ENCODE measurements at regions not wholly inside any gene's neighbourhood (a gene's known extent, or its start where the extent isn't known, plus 50 kb on each side); places are given as distances from the start of the nearest gene placed in this dataset.

GRCh38 chr6:43919774-43920173 lies 149.8 kb downstream of the VEGFA start:
- TF ChIP-seq BHLHE40 (IDR thresholded peaks at IDR 0.05; ENCODE audit: low read length) (no peak), FOXA3 (CRISPR knock-in tag; conservative IDR thresholded peaks at IDR 0.05 in 1 of 2, IDR thresholded peaks at IDR 0.05 in 1 of 2) (no peak), CC2D1A (IDR thresholded peaks at IDR 0.05) (no peak), MAX (CRISPR knock-in tag; IDR thresholded peaks at IDR 0.05) (no peak), CREM (IDR thresholded peaks at IDR 0.05; ENCODE audit: low read depth) (no peak), TCF7 (IDR thresholded peaks at IDR 0.05; ENCODE audit: borderline replicate concordance) (no peak), ATF3 (IDR thresholded peaks at IDR 0.05) (no peak), ATF3 (CRISPR knock-in tag; conservative IDR thresholded peaks at IDR 0.05) (no peak), USF1 (CRISPR knock-in tag; IDR thresholded peaks at IDR 0.05) (no peak), TBP (optimal IDR thresholded peaks at IDR 0.05; ENCODE audit: low read depth, low read length) (no peak), POLR2AphosphoS5 (IDR thresholded peaks at IDR 0.05; ENCODE audit: control insufficient read depth, insufficient read depth, low read depth, low read length) (no peak), RB1 (IDR thresholded peaks at IDR 0.05; ENCODE audit: low read depth) (no peak), ARID2 (IDR thresholded peaks at IDR 0.05) (no peak), ZNF274 (IDR thresholded peaks at IDR 0.05; ENCODE audit: borderline replicate concordance, low read depth, low read length) (no peak)

All from K562 (cell line).